GM23338 (cell line): ENCODE measurements at regions not wholly inside any gene's neighbourhood (a gene's known extent, or its start where the extent isn't known, plus 50 kb on each side); places are given as distances from the start of the nearest gene placed in this dataset.

ENCODE experiments used
- ZNF331 ChIP-seq: fragments of 250-450 bp; sonication (Bioruptor Pico); IDR thresholded peaks from 2 replicates; pipeline ENCODE4 v1.5.0; 2020; ENCODE audit warnings: low read depth, mild to moderate bottlenecking, moderate library complexity
- TF ChIP-seq, protein P1 (sequence below), 2 experiments: fragments of 200-600 bp in 1 of 2; sonication (generic) in 1 of 2; conservative IDR thresholded peaks; 2 replicates each; pipeline versions ENCODE4 v1.5.1 to v1.6.1; 2016 to 2017; ENCODE audit warnings: antibody characterized with exemption in 2 of 2, low read depth in 2 of 2, mild to moderate bottlenecking in 2 of 2, moderate library complexity in 1 of 2
- TF ChIP-seq, protein P2 (sequence below): IDR thresholded peaks from one replicate; pipeline ENCODE4 v1.6.1; 2018; ENCODE audit warnings: antibody characterized with exemption; ENCODE audit not compliant: unreplicated experiment

DNA sequence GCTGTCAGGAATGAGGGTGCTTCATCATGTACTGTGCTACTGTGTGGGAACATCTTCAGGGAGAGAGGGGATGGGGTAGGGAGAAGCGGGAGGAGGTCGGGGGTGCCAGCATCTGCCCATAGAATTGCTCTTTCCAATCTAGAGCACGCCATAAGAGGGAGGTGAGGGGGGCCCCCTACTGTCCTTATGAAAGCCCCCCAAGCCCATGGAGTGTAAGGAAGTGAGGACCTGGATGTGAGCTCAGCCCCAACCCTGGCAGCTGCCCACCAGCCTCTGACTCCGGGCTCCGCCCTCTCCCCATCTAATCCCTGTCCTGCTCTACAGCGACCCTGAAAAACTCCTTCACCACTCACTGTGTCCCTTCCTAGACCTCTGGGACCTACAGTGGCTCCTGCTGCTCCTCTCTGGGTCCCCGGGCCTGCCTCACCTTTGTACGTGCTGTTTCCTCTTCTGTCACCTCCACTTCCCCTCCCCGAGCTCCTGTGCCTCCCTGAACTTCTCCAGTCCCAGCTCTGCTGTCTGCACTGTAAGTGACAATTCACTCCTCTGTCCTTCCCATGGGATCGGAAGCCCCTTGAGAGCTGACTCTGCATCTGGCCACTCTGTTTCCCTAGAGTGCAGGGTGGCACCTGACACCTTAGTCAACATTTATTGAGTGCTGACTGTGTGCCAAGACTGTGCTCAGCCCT, 269.4 kb downstream of the PTPRU start:
- TF ChIP-seq, protein P1, sequence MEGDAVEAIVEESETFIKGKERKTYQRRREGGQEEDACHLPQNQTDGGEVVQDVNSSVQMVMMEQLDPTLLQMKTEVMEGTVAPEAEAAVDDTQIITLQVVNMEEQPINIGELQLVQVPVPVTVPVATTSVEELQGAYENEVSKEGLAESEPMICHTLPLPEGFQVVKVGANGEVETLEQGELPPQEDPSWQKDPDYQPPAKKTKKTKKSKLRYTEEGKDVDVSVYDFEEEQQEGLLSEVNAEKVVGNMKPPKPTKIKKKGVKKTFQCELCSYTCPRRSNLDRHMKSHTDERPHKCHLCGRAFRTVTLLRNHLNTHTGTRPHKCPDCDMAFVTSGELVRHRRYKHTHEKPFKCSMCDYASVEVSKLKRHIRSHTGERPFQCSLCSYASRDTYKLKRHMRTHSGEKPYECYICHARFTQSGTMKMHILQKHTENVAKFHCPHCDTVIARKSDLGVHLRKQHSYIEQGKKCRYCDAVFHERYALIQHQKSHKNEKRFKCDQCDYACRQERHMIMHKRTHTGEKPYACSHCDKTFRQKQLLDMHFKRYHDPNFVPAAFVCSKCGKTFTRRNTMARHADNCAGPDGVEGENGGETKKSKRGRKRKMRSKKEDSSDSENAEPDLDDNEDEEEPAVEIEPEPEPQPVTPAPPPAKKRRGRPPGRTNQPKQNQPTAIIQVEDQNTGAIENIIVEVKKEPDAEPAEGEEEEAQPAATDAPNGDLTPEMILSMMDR (conservative IDR thresholded peaks at IDR 0.05; ENCODE audit: low read depth in 2 of 2), result no peak
- TF ChIP-seq, protein P2, sequence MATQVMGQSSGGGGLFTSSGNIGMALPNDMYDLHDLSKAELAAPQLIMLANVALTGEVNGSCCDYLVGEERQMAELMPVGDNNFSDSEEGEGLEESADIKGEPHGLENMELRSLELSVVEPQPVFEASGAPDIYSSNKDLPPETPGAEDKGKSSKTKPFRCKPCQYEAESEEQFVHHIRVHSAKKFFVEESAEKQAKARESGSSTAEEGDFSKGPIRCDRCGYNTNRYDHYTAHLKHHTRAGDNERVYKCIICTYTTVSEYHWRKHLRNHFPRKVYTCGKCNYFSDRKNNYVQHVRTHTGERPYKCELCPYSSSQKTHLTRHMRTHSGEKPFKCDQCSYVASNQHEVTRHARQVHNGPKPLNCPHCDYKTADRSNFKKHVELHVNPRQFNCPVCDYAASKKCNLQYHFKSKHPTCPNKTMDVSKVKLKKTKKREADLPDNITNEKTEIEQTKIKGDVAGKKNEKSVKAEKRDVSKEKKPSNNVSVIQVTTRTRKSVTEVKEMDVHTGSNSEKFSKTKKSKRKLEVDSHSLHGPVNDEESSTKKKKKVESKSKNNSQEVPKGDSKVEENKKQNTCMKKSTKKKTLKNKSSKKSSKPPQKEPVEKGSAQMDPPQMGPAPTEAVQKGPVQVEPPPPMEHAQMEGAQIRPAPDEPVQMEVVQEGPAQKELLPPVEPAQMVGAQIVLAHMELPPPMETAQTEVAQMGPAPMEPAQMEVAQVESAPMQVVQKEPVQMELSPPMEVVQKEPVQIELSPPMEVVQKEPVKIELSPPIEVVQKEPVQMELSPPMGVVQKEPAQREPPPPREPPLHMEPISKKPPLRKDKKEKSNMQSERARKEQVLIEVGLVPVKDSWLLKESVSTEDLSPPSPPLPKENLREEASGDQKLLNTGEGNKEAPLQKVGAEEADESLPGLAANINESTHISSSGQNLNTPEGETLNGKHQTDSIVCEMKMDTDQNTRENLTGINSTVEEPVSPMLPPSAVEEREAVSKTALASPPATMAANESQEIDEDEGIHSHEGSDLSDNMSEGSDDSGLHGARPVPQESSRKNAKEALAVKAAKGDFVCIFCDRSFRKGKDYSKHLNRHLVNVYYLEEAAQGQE, result no peak
- TF ChIP-seq ZNF331, result no peak
